Thyroid gland (tissue), 4 donors: ENCODE measurements at regions not wholly inside any gene's neighbourhood (a gene's known extent, or its start where the extent isn't known, plus 50 kb on each side); places are given as distances from the start of the nearest gene placed in this dataset.

Experiments
- DNase-seq, 2 donors: peaks; one replicate each; pipeline ENCODE4 v3.0.0-alpha.2; 2019
- H3K27ac ChIP-seq, 3 donors: fragments of 200-600 bp; sonication (generic); 1 replicate in 2 of 3; 2 replicates in 1 of 3; pipeline ENCODE4 v1.5.1; 2016 to 2019; ENCODE audit warnings: mild to moderate bottlenecking in 1 of 3, moderate library complexity in 1 of 3
- H3K27me3 ChIP-seq: fragments of 200-600 bp; sonication (generic); one replicate; pipeline ENCODE4 v1.5.1; 2019
- H3K36me3 ChIP-seq, 2 donors: fragments of 200-600 bp; sonication (generic); one replicate each; pipeline ENCODE4 v1.5.1; 2016 to 2019
- H3K4me1 ChIP-seq, 2 donors: fragments of 200-600 bp; sonication (generic); one replicate each; pipeline ENCODE4 v1.5.1; 2017 to 2019
- H3K4me3 ChIP-seq, 3 donors: fragments of 200-600 bp; sonication (generic); replicated peaks in 1 of 3; 1 replicate in 2 of 3; 2 replicates in 1 of 3; pipeline ENCODE4 v1.5.1; 2016; ENCODE audit warnings: mild to moderate bottlenecking in 1 of 3
- H3K9me3 ChIP-seq: fragments of 200-600 bp; sonication (generic); one replicate; pipeline ENCODE4 v1.5.1; 2017
- CTCF ChIP-seq, 6 experiments: fragments of 200-600 bp in 3 of 6; fragments of 450-650 bp in 3 of 6; sonication (generic) in 3 of 6; IDR thresholded peaks; one replicate each; pipeline ENCODE4 v1.5.1; 2016 to 2019; ENCODE audit warnings: antibody characterized with exemption in 6 of 6, mild to moderate bottlenecking in 2 of 6, inconsistent platforms in 1 of 6, moderate library complexity in 1 of 6
- POLR2A ChIP-seq, 2 donors: fragments of 450-650 bp; IDR thresholded peaks; one replicate each; pipeline ENCODE4 v1.6.1; 2017; ENCODE audit warnings: antibody characterized with exemption in 2 of 2, mild to moderate bottlenecking in 2 of 2, moderate library complexity in 1 of 2
- WGBS, 2 donors: methylation state at CpG; one replicate each; pipeline ENCODE4 v1.1.5; 2017; 5-methylcytosine and 5-hydroxymethylcytosine counted together
- intact Hi-C: fragments of 100-400 bp; cut with DNase I; formaldehyde crosslinking; loops from one replicate; pipeline ENCODE4 v1.15.1; 2023

GRCh38 chr5:163383754-163384153 is 53.6 kb upstream of the CCNG1 start:
- H3K4me1 ChIP-seq = peaks cover 6 to 12% of the 10 kb centered on the region in 2 donors
- intact Hi-C loops = no loop called here
- DNase-seq = no peak
- no peak overlapping the region for H3K4me3 ChIP-seq
- no peaks in the 10 kb centered on the region for H3K27me3 ChIP-seq
- TF ChIP-seq POLR2A (IDR thresholded peaks at IDR 0.05) (no peak), CTCF (IDR thresholded peaks at IDR 0.05) (no peak)
- H3K9me3 ChIP-seq = no peaks in the 10 kb centered on the region
- 94 to 95% methylated on average over 3 of the region's 3 CpGs for WGBS, 2 donors
- H3K27ac ChIP-seq = no peak overlapping the region
- H3K36me3 ChIP-seq = no peaks in the 10 kb centered on the region

- no peak for DNase-seq
- Histone ChIP-seq H3K36me3 (no peaks in the 10 kb centered on the region), H3K27me3 (no peaks in the 10 kb centered on the region), H3K27ac (no peak overlapping the region), H3K4me3 (no peak overlapping the region), H3K4me1 (peaks cover 0 to 6% of the 10 kb centered on the region in 2 donors), H3K9me3 (no peaks in the 10 kb centered on the region)
- TF ChIP-seq POLR2A (IDR thresholded peaks at IDR 0.05) = no peak
- intact Hi-C loops = no loop called here
- WGBS, 2 donors = 81 to 83% methylated on average over 4 of the region's 4 CpGs
Measured at GRCh38 chr5:163384669-163385068, 52.7 kb upstream of the CCNG1 start.

GRCh38 chr5:163385271-163385670 is 52.1 kb upstream of the CCNG1 start:
- no peak overlapping the region for H3K4me3 ChIP-seq
- intact Hi-C loops = no loop called here

GRCh38 chr5:163385824-163386223 is 51.6 kb upstream of the CCNG1 start:
- Histone ChIP-seq H3K4me3 (no peak overlapping the region), H3K36me3 (no peaks in the 10 kb centered on the region), H3K4me1 (no peaks in the 10 kb centered on the region), H3K27me3 (no peaks in the 10 kb centered on the region), H3K27ac (no peak overlapping the region), H3K9me3 (no peaks in the 10 kb centered on the region)
- DNase-seq = no peak
- no peak for TF ChIP-seq POLR2A (IDR thresholded peaks at IDR 0.05)
- TF ChIP-seq CTCF (IDR thresholded peaks at IDR 0.05) = no peak
- WGBS, 2 donors = 94 to 100% methylated on average over 1 of the region's 1 CpG
- intact Hi-C loops = no loop called here

More at GRCh38 chr5:163385271-163385670, 52.1 kb upstream of the CCNG1 start:
- peak; percentile 8 to 22 for DNase-seq
- Histone ChIP-seq H3K27me3 (no peaks in the 10 kb centered on the region), H3K27ac (no peak overlapping the region), H3K36me3 (no peaks in the 10 kb centered on the region), H3K4me1 (peaks cover 0 to under 1% of the 10 kb centered on the region in 2 donors), H3K9me3 (no peaks in the 10 kb centered on the region)
- no peak for TF ChIP-seq POLR2A (IDR thresholded peaks at IDR 0.05)
- no peak for TF ChIP-seq CTCF (IDR thresholded peaks at IDR 0.05)
- 46 to 58% methylated on average over 5 of the region's 5 CpGs for WGBS, 2 donors

GRCh38 chr5:163386352-163386751 is 51.0 kb upstream of the CCNG1 start:
- no peaks in the 10 kb centered on the region for H3K36me3 ChIP-seq
- intact Hi-C loops = no loop called here
- TF ChIP-seq POLR2A (IDR thresholded peaks at IDR 0.05) (no peak), CTCF (IDR thresholded peaks at IDR 0.05) (no peak)
- H3K4me1 ChIP-seq = no peaks in the 10 kb centered on the region
- H3K27ac ChIP-seq = no peak overlapping the region
- no peaks in the 10 kb centered on the region for H3K27me3 ChIP-seq
- H3K4me3 ChIP-seq = no peak overlapping the region
- DNase-seq = no peak
- no peaks in the 10 kb centered on the region for H3K9me3 ChIP-seq
